Activated CD4-positive, alpha-beta T cell treated with anti-CD3 and anti-CD28 coated beads, Interleukin-2, amount 10 ng/mL, durations not matched to agents 24 days and 14 days (primary cell): ENCODE measurements at regions not wholly inside any gene's neighbourhood (a gene's known extent, or its start where the extent isn't known, plus 50 kb on each side); places are given as distances from the start of the nearest gene placed in this dataset.

Experiments
- DNase-seq: peaks from one replicate; pipeline ENCODE4 v3.0.0; 2022
- H3K27ac Mint-ChIP-seq: one replicate; pipeline ENCODE4 v1.8.0; 2022; ENCODE audit warnings: mild to moderate bottlenecking, mixed read lengths
- H3K27me3 Mint-ChIP-seq: one replicate; pipeline ENCODE4 v1.8.0; 2022; ENCODE audit warnings: mixed read lengths
- H3K36me3 Mint-ChIP-seq: one replicate; pipeline ENCODE4 v1.8.0; 2022; ENCODE audit warnings: low read depth, mild to moderate bottlenecking, mixed read lengths
- H3K4me1 Mint-ChIP-seq: one replicate; pipeline ENCODE4 v1.8.0; 2021; ENCODE audit warnings: mixed read lengths
- H3K4me3 Mint-ChIP-seq: one replicate; pipeline ENCODE4 v1.8.0; 2022; ENCODE audit warnings: mild to moderate bottlenecking, moderate library complexity, mixed read lengths
- H3K9me3 Mint-ChIP-seq: one replicate; pipeline ENCODE4 v1.8.0; 2021; ENCODE audit warnings: mixed read lengths
- intact Hi-C: fragments of 100-400 bp; cut with micrococcal nuclease; formaldehyde crosslinking; loops from one replicate; pipeline ENCODE4 v1.15.1; 2023

DNA sequence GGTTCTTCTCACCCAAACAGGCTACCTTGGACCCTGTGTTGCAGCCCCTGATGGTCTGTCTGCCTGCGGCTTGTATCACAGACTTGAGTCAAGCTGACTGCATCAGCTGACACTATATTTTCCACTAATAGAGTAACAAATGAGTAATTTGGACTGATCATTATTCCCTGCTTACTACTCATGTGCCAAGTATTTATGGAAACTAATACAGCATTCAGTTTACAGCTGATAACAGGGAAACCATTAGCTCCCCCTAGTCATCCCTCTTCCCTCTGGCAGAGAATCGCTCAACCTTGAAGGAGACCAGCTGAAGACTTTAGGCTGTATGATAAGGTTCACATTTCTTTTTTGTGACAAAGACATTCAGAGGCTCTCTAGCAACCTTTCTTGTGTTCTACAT, 116.6 kb upstream of the SYT6 start:
- DNase-seq: no peak
- Mint-ChIP-seq H3K4me3 (no peak overlapping the region), H3K27ac (no peak overlapping the region), H3K27me3 (peaks cover 33% of the 10 kb centered on the region), H3K9me3 (peaks cover 8% of the 10 kb centered on the region), H3K4me1 (no peaks in the 10 kb centered on the region), H3K36me3 (no peaks in the 10 kb centered on the region)
- intact Hi-C loops: no loop called here

DNA sequence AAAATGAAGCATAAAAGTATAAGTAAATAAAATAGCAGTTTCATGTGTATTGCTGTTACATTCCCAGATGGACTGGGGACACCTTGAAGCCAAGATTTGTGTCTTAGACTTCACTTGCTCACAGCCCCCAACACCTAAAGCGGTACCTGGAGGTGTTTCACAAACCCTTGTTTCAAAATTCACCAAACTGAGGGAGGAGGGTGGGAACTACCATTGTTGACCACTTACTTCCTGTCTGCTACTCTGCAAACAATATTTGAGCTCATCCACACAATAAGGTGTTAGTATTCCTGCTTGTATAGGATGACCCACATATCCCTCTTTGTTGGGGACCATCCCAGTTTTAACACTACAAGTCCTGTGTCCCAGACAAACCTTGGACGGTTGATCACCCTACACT, 115.9 kb upstream of the SYT6 start:
- peaks cover 8% of the 10 kb centered on the region for H3K9me3 Mint-ChIP-seq

DNA sequence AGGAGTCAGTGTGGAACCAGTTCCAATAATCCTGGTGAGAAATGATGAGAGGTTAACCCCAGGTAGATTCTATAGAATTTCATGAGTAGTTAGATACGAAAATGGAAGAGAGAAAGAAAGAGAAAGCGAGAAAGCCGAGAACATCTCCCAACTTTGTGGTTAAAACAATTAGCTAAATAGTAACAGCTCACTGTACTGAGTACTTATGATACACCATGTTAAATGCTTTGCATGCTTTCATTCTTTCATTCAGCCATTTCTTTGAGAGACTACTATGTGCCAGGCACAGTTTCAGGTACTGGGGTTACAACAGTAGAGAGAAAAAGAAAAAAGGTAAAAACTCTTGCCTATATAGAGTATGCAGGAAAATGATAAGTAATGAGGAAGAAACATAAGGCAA, 109.7 kb upstream of the SYT6 start:
- no peaks in the 10 kb centered on the region for H3K36me3 Mint-ChIP-seq
- intact Hi-C loops: no loop called here
- DNase-seq: no peak
- peaks cover 8% of the 10 kb centered on the region for H3K9me3 Mint-ChIP-seq
- H3K27ac Mint-ChIP-seq: no peak overlapping the region
- peaks cover 12% of the 10 kb centered on the region for H3K27me3 Mint-ChIP-seq
- H3K4me3 Mint-ChIP-seq: no peak overlapping the region
- no peaks in the 10 kb centered on the region for H3K4me1 Mint-ChIP-seq

More for the DNA sequence above, 115.9 kb upstream of the SYT6 start:
- intact Hi-C loops: no loop called here
- no peaks in the 10 kb centered on the region for H3K36me3 Mint-ChIP-seq
- no peak overlapping the region for H3K4me3 Mint-ChIP-seq
- peaks cover 30% of the 10 kb centered on the region for H3K27me3 Mint-ChIP-seq
- H3K4me1 Mint-ChIP-seq: no peaks in the 10 kb centered on the region
- DNase-seq: no peak
- H3K27ac Mint-ChIP-seq: no peak overlapping the region

DNA sequence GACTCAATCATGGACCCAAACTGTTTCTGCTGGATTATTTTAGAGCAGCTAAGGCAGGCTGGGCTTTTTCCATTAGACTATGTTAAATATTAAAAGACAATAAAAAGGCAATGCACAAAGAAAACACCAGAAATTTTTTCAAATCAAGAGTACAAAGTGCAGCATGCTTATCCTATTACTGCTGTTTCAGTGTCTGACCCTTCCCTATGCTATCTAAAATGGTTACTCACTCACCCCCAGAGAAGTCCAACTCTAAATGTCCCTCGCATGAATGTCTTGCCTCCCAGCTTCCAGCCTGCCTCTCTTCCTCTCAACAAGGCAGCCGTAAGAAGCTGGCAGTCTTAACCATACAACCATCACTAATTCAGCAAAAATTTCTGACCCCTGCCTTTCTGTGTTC, 108.7 kb upstream of the SYT6 start:
- intact Hi-C loops: no loop called here
- Mint-ChIP-seq H3K27me3 (peaks cover 12% of the 10 kb centered on the region), H3K9me3 (peaks cover 8% of the 10 kb centered on the region), H3K4me3 (no peak overlapping the region), H3K4me1 (no peaks in the 10 kb centered on the region), H3K36me3 (no peaks in the 10 kb centered on the region), H3K27ac (no peak overlapping the region)
- DNase-seq: no peak

DNA sequence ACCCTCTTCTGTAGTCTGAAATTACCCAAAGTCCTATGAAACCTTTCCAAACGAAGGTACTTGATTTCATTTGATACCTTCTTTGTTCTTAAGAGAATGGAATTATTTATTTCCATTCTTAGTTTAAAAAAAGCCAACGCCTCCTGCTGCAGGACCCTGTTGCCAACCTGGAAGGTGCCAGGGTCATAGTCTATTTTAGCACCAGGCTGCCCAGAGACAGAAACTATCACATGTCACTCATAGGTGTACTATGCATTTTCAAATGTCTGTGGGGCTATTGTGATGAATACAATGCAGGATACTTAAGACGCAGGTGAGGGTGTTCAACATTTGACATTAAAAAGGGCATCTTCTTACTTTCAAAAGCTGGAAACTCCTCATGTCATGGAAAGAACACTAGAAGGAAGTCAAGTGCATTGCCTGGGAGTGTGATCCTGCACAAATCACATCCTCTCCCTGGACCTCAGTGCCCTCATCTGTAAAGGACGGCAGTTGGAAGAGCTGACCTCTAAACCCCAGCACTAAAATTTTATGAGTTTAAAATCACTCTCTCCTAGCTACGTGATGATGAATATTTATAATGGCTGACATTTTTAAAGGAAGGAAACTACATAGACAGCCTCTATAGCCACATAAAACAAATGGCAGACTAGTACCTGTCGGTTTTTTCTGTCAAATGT, 107.3 kb upstream of the SYT6 start:
- no peak overlapping the region for H3K4me3 Mint-ChIP-seq
- peaks cover 4% of the 10 kb centered on the region for H3K27me3 Mint-ChIP-seq
- no peaks in the 10 kb centered on the region for H3K4me1 Mint-ChIP-seq
- intact Hi-C loops: no loop called here
- no peak overlapping the region for H3K27ac Mint-ChIP-seq
- no peaks in the 10 kb centered on the region for H3K36me3 Mint-ChIP-seq
- DNase-seq: no peak
- H3K9me3 Mint-ChIP-seq: peaks cover 6% of the 10 kb centered on the region

DNA sequence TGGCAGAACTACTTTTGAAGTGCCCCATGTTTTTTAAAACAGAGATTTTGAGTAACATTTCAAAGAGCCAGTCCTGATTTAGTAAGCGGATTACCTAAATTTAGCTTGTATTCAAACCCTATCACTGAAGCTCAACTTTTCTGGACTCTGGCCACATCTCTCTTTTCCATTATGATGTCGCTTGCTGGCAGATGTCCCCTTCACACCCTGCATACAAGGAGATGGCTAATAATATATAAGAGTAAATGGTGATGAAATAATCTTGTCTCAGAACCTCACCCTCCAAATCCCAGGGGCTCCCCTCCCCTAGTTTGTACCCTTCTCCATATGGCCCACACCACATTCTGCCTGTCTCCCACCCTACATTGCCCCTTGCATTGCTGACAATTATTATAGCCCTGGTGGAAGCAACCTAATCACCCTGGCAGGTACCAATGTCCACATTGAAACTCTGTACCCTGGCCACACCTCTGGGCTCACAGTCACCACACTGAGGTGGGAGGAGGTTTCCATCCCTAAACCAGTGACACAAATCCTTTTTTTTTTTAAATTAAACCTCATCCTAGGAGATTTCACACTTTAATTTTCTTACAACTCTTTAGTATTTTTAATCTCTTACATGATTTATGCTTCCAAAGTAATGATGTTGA, 106.0 kb upstream of the SYT6 start:
- DNase-seq: no peak
- Mint-ChIP-seq H3K9me3 (peaks cover 4% of the 10 kb centered on the region), H3K27ac (no peak overlapping the region), H3K4me1 (no peaks in the 10 kb centered on the region), H3K36me3 (no peaks in the 10 kb centered on the region), H3K4me3 (no peak overlapping the region), H3K27me3 (no peaks in the 10 kb centered on the region)
- intact Hi-C loops: no loop called here

DNA sequence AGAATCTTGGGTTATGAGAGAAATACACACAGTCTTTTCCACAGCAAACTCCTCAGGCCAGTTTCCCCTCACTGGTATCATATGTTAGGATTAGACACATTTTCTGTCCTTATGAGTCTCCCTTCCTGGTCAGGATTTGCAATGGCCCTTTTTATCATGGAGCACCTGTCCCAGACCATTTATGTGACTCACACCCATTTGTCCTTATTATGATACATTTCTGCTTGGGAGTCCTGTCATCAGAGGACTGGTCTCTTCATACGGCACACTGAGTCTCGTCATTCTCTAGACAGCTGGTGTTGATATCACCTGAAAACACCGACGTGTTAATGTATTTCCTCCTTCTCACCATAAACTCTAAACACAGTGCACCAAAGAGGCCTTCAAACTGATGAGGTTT, 105.0 kb upstream of the SYT6 start:
- no peaks in the 10 kb centered on the region for H3K4me1 Mint-ChIP-seq
- no peak overlapping the region for H3K4me3 Mint-ChIP-seq
- DNase-seq: no peak
- no peaks in the 10 kb centered on the region for H3K36me3 Mint-ChIP-seq
- H3K27ac Mint-ChIP-seq: no peak overlapping the region
- intact Hi-C loops: no loop called here
- H3K27me3 Mint-ChIP-seq: no peaks in the 10 kb centered on the region
- peaks cover 4% of the 10 kb centered on the region for H3K9me3 Mint-ChIP-seq

DNA sequence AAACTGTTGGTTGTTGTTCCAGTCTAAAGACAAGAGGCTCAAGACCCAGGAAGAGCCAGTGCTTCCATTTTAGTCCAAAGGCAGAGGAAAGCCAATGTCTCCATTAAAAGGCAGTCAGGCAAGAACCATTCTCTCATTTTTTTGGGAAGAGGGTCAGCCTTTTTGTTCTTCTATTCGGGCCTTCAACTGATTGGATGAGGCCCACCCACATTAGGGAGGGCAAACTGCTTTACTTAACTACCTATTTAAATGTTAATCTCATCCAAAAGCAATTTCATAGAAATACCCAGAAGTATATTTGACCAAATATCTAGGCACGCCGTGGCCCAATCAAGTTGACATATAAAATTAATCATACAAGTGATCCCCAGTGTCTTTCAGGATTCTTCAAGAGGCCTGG, 104.4 kb upstream of the SYT6 start:
- H3K4me3 Mint-ChIP-seq: no peak overlapping the region
- no peaks in the 10 kb centered on the region for H3K4me1 Mint-ChIP-seq
- peaks cover 4% of the 10 kb centered on the region for H3K9me3 Mint-ChIP-seq
- no peaks in the 10 kb centered on the region for H3K27me3 Mint-ChIP-seq
- no peak for DNase-seq
- no peak overlapping the region for H3K27ac Mint-ChIP-seq
- intact Hi-C loops: no loop called here
- H3K36me3 Mint-ChIP-seq: no peaks in the 10 kb centered on the region

DNA sequence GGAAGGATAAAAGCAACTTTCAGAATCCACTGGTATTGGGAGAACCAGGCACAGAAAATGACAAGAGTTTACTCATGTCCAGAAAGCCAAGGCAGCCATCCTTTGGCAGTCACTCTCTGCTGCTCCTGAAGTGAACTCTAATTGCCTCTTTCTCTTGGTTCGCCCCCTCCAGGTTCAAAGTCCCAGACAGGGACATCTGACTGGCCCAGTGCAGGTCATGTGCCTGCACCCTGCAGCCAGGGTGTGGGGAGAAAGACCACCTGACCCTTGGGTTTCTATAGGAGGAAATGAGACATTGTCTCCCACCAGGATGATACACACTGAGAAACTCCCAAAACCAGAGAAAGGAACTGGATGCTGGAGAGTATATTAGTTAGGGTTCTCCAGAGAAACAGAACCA, 103.9 kb upstream of the SYT6 start:
- no peaks in the 10 kb centered on the region for H3K36me3 Mint-ChIP-seq
- intact Hi-C loops: no loop called here
- no peak for DNase-seq
- peaks cover 4% of the 10 kb centered on the region for H3K9me3 Mint-ChIP-seq
- no peak overlapping the region for H3K4me3 Mint-ChIP-seq
- H3K27me3 Mint-ChIP-seq: no peaks in the 10 kb centered on the region
- no peaks in the 10 kb centered on the region for H3K4me1 Mint-ChIP-seq
- no peak overlapping the region for H3K27ac Mint-ChIP-seq

DNA sequence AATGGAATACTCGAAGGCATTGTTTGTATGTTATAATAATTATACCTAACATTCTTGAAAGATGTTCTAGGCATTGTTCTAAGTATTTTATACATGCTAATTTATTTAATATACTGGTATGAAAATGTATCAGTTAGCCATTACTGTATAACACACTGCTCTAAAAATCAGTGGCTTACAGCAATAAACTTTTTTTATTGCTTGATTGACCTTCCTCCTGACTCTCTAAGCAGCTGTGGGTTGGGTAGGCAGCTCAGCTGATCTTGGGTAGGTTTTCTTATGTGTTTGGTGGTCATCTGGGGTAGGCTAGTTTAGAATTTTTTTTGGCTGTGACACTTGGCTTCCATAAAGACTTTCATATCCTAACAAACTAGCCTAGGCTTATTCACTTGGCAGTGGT, 100.2 kb upstream of the SYT6 start:
- no peak overlapping the region for H3K4me3 Mint-ChIP-seq
- H3K27ac Mint-ChIP-seq: no peak overlapping the region
- no peaks in the 10 kb centered on the region for H3K36me3 Mint-ChIP-seq
- peaks cover 2% of the 10 kb centered on the region for H3K27me3 Mint-ChIP-seq
- peaks cover 4% of the 10 kb centered on the region for H3K9me3 Mint-ChIP-seq
- no peak for DNase-seq
- intact Hi-C loops: no loop called here
- no peaks in the 10 kb centered on the region for H3K4me1 Mint-ChIP-seq

DNA sequence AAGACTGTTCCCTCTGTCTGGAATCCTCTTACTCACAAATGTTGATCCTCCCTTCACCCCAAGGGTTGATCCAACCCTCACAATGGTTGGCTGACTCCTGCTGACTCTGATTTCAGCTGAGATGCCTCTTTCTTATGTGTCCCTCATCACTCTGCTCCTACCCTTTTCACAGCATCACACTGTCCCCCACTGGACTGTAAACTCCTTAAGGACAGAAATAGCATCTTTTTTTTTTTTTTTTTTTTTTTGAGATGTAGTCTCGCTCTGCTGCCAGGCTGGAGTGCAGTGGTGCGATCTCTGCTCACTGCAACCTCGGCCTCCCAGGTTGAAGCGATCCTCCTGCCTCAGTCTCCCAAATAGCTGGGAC, 97.9 kb upstream of the SYT6 start:
- Mint-ChIP-seq H3K9me3 (peaks cover 4% of the 10 kb centered on the region), H3K27me3 (peaks cover 2% of the 10 kb centered on the region), H3K27ac (no peak overlapping the region), H3K36me3 (no peaks in the 10 kb centered on the region), H3K4me3 (no peak overlapping the region), H3K4me1 (no peaks in the 10 kb centered on the region)
- intact Hi-C loops: no loop called here
- DNase-seq: no peak

DNA sequence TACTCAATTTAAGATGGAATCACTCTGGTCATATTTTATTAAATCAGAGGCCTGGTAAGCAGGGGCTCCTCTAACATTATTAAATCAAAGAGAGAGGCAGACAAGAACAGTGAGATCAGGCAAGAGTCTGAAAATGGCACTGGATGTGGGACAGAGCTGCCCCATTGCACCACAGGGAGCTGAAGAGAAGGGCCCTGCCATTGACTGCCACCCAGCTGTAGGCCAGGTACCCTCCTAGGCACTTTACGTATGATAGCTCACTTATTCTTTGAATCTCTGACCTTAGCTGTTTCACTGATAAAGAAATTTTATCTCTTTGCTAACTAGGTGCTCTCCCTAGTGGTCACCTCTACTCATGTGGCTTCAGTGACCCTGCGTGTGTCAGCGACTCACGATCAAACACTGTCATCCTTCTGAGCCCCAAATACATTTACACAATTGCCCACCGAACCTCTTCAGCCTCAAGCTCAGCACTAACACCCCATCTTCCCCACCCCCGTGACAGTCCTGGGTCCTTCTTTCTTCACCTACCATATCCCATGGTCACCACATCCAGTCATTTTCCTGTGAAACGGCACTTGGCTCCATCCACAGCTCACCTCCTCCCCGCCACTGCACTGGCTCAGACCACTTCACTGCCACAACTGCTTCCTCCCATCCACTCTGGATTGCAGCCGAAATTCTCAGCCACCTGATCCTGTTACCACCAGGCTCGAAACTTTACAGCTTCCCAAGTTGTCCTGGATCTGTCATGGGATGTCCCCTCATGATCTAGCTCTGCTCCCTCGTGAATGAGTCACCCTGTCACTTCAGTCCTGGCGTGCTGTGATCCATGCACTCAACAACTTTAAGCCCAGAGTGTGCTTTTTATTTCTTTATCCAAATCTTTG, 97.3 kb upstream of the SYT6 start:
- Mint-ChIP-seq H3K9me3 (no peaks in the 10 kb centered on the region), H3K4me3 (no peak overlapping the region), H3K36me3 (no peaks in the 10 kb centered on the region), H3K4me1 (no peaks in the 10 kb centered on the region), H3K27ac (no peak overlapping the region), H3K27me3 (peaks cover 5% of the 10 kb centered on the region)
- no peak for DNase-seq
- intact Hi-C loops: no loop called here

DNA sequence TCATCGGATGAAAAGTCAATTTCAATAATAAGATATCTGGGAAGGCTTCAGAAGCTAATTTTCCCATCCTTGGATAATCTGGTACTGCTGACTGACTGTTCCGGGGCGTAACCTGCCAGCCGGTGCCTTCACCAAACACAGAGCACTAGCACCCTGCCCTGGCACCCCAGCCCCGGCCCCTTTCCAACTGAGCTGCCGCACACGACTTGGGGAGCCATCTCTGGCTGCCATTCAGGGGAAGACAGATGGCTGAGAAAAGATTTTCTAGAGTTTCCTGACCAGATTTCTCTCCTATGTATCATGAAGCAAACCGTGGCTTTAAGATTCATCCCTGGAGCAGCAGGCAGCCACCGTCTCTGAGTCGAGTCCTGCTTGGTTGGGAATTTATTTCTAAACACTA, 96.0 kb upstream of the SYT6 start:
- H3K36me3 Mint-ChIP-seq: no peaks in the 10 kb centered on the region
- peaks cover 6% of the 10 kb centered on the region for H3K9me3 Mint-ChIP-seq
- H3K27ac Mint-ChIP-seq: no peak overlapping the region
- no peak for DNase-seq
- peaks cover 12% of the 10 kb centered on the region for H3K27me3 Mint-ChIP-seq
- no peak overlapping the region for H3K4me3 Mint-ChIP-seq
- H3K4me1 Mint-ChIP-seq: no peaks in the 10 kb centered on the region
- intact Hi-C loops: no loop called here

DNA sequence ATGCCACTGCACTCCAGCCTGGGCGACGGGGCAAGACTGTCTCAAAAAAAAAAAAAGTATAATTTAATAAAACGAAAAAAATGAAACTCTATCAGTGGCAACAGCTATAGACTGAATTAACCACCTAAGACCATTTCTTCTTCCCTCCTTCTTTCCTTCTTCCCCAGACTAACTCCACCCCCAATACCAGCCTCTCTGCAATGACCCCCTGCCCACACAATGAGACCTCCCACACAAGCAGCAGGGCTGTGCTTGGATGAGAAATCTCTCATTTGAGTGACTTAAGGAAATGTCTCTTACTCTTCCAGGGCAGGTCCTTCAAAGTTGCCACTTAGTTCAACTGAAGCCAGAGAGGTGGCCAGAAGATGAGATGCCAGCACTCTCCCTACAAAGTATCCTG, 94.5 kb upstream of the SYT6 start:
- DNase-seq: no peak
- intact Hi-C loops: no loop called here
- no peak overlapping the region for H3K27ac Mint-ChIP-seq
- H3K4me3 Mint-ChIP-seq: no peak overlapping the region
- H3K36me3 Mint-ChIP-seq: no peaks in the 10 kb centered on the region
- H3K27me3 Mint-ChIP-seq: peaks cover 12% of the 10 kb centered on the region
- peaks cover 10% of the 10 kb centered on the region for H3K9me3 Mint-ChIP-seq
- no peaks in the 10 kb centered on the region for H3K4me1 Mint-ChIP-seq
